PFSK-1 (cell line): ENCODE measurements at regions not wholly inside any gene's neighbourhood (a gene's known extent, or its start where the extent isn't known, plus 50 kb on each side); places are given as distances from the start of the nearest gene placed in this dataset.

Experiments used
- FOXP2 ChIP-seq: optimal IDR thresholded peaks from 2 replicates; pipeline ENCODE3; 2011; ENCODE audit warnings: borderline replicate concordance, control low read depth, inconsistent platforms; ENCODE audit not compliant: insufficient read depth; ENCODE audit errors: extremely low read length, extremely low read depth
- POLR2AphosphoS5 ChIP-seq: IDR thresholded peaks from 2 replicates; pipeline ENCODE4 v1.6.1; 2012; ENCODE audit warnings: low read depth, mild to moderate bottlenecking, control low read depth, low read length, moderate library complexity
- REST ChIP-seq, 2 experiments: IDR thresholded peaks; 2 replicates each; pipeline versions ENCODE4 v1.6.1 to v1.8.0; 2011 to 2012; ENCODE audit warnings: low read depth in 2 of 2, low read length in 2 of 2, control low read depth in 1 of 2, inconsistent platforms in 1 of 2, mild to moderate bottlenecking in 1 of 2, moderate library complexity in 1 of 2; ENCODE audit not compliant: insufficient read depth in 1 of 2
- SIN3A ChIP-seq: IDR thresholded peaks from 2 replicates; pipeline ENCODE4 v1.6.1; 2012; ENCODE audit warnings: mild to moderate bottlenecking, low read length, moderate library complexity, borderline replicate concordance; ENCODE audit not compliant: insufficient read depth
- TAF1 ChIP-seq: IDR thresholded peaks from 2 replicates; pipeline ENCODE4 v1.6.1; 2012; ENCODE audit warnings: low read length, control low read depth, borderline replicate concordance; ENCODE audit not compliant: insufficient read depth

- TF ChIP-seq REST (IDR thresholded peaks at IDR 0.05; ENCODE audit: insufficient read depth in 1 of 2, low read depth in 2 of 2, low read length in 2 of 2) (no peak), TAF1 (no peak), FOXP2 (no peak), SIN3A (no peak), POLR2AphosphoS5 (no peak)
Measured at GRCh38 chr6:23055523-23055922, 486.2 kb downstream of the HDGFL1 start.

DNA sequence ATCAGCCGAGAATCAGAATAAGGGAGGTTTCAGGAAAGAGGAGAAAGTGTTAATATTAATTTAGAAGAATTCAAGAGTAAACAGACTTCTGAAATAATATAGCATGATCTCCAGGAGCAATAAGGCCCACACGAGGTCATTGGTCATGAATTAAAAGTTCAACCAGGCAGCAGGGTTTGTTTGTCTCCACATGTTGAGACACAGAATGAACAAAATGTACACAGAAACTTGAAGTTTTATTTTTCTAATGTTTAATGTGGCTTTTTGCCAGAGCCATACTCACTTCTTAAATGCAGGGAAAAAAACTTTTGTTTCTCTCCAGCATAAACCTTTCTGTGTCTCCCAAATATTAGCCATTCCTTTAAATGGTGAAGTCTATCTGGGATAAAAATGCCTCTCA lies 504.5 kb downstream of the HDGFL1 start:
- TF ChIP-seq REST (IDR thresholded peaks at IDR 0.05; ENCODE audit: insufficient read depth in 1 of 2, low read depth in 2 of 2, low read length in 2 of 2) (no peak), SIN3A (no peak), FOXP2 (no peak)

- no peak for TF ChIP-seq POLR2AphosphoS5
- no peak for TF ChIP-seq FOXP2
- no peak for TF ChIP-seq SIN3A
- no peak for TF ChIP-seq REST (IDR thresholded peaks at IDR 0.05; ENCODE audit: insufficient read depth in 1 of 2, low read depth in 2 of 2, low read length in 2 of 2)
- no peak for TF ChIP-seq TAF1
Measured at GRCh38 chr6:23077772-23078171, 508.4 kb downstream of the HDGFL1 start.

DNA sequence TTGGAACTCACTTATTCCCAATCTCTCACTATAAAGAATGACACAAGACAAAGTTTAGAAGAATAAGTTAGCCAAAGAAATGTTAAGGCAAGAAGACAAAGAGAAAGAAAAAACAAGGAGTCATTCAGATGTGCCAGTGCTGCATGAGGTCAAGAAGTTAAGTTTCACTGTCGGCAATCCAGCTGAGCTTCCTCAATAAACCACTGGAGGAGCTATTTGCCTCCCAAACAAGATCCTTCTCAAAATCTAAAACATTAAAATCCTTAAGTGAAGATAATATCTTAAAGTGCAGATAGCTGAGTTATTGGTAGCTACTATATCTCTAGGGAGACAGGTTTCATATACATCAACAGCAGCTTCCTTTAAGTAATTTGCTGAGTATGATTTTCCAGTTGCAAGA lies 512.3 kb downstream of the HDGFL1 start:
- no peak for TF ChIP-seq TAF1

DNA sequence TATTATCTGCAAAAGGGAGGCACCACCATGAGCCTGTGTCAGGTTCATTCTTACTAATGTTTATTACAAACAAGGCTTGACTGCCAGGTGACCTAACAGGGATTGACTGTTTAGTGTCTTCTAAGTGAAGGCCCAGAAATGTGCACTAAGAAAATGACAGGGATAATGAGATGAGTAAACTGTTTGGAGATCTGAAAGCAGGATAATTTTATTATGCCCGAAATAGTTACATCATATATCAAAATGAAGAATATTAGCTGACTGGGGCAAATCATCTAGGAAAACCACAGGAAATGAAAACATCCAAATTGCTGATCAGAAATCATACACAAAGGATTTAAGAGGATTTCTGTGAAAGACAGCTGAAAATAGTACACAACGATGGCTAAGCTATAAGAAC lies 516.7 kb downstream of the HDGFL1 start:
- TF ChIP-seq REST (IDR thresholded peaks at IDR 0.05; ENCODE audit: insufficient read depth in 1 of 2, low read depth in 2 of 2, low read length in 2 of 2) (no peak), FOXP2 (no peak), TAF1 (no peak), POLR2AphosphoS5 (no peak), SIN3A (no peak)
